ENCODE measurements at regions not wholly inside any gene's neighbourhood (a gene's known extent, or its start where the extent isn't known, plus 50 kb on each side); places are given as distances from the start of the nearest gene placed in this dataset.
A peak's percentile ranks its signal among the peaks of the same experiment; 100 is the strongest.
"Not testable (repeated sequence)": the region's sequence is repeated elsewhere in the genome, so short reads cannot be mapped to it uniquely, and the experiment has no call there.

DNA sequence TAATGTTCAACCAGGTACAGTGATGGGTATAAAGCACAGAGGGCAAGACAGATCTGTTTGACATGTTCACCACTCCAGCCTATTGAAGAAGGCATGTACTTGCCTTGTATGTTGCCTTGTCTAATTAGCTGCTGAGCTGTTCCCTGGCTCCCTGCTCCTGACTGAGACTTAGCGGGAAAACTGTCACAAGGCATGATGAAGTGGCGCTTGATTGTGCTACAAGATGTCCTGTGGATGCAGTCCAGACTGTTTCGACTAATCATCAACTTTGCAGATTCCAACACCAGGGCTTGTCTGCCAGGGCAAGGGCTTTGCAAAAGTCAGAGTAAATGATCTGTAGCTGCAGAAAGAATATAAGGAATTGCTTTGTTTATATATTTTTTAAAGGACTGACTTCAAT is 136.2 kb upstream of the NRBF2 start:
- no peak for DNase-seq (ENCODE audit: low spot score)

DNA sequence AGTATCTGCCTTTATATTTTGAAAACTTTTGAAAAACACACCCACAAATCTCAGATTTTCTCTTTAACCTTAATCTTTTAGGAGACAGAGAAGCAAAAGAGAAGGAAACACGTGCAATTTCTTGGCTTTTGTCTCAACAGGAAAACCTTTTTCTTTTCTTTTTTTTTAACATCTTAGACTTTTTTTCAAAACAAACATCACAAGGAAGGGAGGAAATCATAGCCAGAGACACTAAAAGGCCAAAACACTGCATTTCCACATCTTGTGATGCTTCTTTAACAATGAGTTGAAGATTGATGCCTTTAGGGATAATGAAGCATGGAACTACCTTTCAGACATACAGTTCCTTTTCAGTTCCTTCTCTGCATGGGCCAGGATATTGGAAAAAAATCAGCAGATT is 136.6 kb upstream of the NRBF2 start:
- no peak for DNase-seq (ENCODE audit: low spot score)

DNA sequence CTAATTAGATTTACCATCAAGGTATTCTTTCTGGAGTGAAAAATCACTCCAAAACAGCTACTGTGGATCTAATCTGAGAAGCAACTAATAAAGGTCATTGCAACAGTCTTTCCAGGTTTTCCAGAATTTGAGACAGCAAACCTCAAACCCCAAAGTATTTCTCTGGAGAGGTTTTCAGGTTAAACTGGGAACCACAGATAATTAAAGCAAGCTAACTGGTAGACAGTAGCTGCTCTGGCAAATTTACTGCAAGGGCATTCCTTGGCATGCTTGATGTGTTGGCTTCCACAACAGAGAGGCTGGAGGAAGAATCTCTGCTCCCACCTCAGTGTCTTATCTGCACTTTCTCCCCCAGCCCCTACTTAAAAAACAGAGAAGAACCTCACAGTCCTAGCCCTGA is 140.0 kb upstream of the NRBF2 start:
- DNase-seq (ENCODE audit: low spot score): peak; percentile 29

DNA sequence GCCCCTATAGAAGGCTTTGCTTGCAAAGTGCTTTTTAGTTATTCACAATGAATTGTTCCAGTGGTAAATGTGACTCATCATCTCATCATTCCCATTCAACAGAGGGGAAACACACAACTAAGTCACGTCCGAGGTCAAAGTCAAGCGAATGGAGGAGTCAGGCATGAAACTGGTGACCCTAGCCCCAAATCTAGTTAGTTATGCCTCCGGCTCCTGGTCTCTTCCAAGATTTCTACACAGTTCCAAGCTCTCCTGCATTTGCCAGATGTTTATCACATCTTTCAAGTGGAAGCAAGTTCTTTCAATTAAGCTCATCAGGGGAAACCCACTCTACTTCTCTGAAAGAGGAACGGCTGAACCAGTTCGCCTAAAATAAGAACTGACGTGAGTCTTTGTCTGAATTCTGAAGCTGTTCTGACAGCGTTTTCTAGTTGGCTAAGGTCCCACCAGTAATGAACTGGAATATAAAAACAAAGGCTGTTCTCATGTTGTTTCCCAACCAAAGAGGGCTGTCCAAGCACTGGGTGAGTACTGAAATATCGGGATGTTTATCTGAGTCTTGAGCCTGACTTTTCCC is 140.9 kb upstream of the NRBF2 start:
- DNase-seq (ENCODE audit: low spot score): peak; percentile 15

DNA sequence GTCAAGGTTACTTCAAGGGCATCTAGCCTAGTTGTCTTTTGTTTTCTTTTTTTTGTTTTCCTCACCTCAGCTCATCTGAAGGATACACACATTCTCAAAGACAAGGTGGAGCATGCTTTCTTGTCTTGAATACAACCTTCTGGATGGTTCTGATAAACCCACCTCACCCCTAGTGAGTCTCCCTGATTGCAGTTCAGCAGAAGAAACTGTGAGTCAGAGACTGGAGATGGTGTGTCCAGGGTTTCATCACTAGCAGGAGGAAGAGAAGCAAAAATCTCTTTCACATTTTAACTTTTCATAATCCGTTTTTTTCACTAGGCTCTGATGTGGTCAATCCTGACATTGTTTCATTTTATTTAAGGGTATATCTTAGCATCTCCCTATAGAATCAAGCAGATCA is 143.0 kb upstream of the NRBF2 start:
- no peak for DNase-seq (ENCODE audit: low spot score)

DNA sequence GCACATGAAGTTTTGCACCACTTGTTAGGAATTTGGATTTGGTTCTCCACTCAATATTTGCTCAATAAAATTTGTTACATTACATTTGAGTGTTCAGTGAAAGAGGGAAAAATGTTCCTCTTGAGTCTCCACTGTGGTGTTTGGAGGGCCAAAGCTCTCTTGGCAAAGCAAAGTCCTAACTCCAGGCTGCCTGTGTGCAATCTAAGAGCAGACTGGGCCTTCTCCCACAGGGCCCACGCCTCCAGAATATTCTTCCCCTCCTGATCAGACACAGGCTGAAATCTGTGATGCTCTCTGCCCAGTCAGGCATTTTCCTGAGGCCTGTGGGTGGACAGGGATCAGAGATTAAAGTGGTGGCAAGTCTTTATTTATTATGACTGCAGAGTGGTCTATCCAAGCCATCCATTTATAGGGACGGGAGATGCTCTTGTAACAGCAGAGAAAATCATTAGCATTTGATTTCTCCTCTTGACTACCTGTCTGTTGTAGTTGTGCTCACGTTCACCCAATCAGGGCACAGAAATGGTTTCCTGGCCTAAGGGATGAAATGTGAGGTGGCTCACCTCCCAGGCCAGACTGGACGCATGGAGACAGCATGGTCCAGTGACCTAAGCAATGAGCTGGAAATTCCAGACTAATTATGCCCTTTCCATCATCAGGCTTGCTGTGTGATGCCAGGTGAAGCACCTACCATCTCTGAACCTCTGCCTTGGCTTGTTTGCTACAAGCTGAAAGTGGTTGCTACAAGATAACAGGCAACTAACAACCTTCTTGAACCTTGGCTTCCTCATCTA is 147.1 kb upstream of the NRBF2 start:
- no peak for DNase-seq (ENCODE audit: low spot score)

DNA sequence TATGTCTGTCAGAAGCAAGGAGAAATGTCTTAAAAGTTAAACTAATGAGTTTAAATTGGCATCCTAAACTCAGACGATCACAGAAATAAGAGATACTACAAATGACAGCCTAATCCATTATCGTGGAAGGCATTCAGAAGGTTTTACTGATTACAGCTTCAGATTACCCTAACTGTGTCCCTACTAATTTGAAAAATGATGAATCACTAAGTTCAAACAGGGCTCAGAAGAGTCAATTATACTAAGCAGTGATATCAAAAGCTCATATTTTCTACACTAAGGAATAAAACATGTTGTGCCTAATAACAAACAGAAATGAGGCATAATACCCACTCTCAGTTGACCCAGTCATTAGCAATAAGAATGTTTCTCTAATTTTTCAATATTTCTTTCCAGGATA is 152.0 kb upstream of the NRBF2 start:
- DNase-seq (ENCODE audit: low spot score): no peak

DNA sequence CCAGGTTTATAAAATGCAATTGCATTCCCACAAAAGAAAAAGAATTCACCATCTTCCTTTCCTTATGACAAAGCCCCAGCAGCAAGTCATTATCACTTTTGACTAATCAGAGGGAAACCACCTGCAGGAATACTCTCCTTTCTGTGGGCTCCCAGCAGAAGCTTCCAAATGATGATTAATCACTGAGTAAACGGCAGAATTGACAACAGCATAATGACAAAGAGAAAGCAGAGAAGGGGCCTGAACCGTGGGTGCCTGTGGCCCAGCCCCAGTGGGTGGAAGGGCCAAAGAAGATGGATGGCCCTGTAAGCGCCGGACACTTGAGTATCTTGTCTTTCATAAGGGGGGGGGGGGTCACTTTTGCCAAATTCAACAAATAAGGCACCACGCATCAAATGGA is 152.4 kb upstream of the NRBF2 start:
- no peak for DNase-seq (ENCODE audit: low spot score)

DNA sequence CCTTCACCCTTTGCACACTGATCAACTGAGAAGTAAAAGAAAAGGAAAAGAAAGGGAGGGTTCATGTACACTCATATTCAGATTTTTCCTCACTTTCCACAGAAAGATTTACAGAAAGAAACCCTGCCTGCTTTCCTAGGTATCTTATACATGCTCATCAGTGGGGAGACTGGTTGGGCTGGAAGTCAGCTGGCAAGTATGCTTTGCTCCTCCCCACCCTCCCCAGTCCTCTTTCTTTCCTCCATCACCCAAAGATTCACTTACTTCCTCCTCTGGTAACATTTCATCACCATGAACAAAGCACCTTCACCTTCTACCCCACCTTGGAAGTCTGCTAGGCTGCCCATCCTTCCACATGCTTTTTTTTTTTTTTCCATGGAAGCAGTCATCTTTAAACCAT is 153.2 kb upstream of the NRBF2 start:
- DNase-seq (ENCODE audit: low spot score): no peak

DNA sequence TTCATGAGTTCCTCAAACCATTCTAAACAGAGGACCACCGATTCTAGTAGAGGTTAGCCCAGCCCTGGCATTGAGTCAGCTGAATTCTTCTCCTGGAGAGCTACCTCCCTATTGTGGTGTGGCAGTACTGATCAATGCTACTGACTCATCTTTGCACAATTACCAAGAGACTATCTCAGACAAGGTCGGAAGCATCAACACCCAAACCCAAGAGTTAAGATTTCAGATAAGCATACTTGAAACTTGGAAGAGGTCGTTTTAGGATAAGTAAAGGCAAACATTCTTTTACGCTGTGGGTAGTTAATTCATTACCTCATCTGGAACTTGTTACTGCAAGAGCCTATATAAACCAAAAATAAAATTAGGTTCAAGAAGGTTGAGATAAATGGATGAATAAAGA is 154.6 kb upstream of the NRBF2 start:
- DNase-seq (ENCODE audit: low spot score): no peak

DNA sequence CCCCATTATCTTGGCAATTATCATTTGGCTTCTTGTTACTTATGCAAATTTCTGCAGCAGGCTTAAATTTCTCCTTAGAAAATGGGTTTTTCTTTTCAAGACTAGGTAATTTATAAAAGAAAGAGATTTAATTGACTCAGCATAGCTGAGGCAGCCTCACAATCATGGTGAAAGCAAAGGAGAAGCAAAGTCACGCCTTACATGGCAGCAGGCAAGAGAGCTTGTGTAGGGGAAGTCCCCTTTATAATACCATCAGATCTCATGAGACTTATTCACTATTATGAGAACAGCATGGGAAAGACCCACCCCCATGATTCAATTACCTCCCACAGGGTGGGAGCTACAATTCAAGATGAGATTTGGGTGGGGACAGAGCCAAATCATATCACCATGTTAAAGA is 158.3 kb upstream of the NRBF2 start:
- not testable (repeated sequence) for DNase-seq (ENCODE audit: low spot score)

DNA sequence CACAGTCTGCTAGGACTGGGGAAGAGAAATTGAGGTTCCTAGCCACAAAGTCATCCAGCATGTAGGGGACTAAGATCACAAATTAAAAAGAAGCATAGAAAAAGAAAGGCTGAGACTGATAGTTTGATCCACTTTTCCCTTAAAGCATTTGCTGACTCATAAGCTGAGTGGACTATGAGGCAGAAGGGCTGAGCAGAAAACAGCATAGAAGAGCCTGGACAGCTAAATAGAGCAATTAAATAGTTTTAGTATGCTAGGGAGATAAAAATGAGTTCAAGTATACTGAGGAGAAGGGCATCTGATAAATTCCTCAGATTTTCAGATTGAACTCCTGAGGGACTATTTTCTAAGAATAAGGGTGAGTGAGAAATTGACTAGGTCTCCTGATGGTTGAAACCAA is 155.9 kb upstream of the EGR2 start:
- DNase-seq (ENCODE audit: low spot score): no peak

DNA sequence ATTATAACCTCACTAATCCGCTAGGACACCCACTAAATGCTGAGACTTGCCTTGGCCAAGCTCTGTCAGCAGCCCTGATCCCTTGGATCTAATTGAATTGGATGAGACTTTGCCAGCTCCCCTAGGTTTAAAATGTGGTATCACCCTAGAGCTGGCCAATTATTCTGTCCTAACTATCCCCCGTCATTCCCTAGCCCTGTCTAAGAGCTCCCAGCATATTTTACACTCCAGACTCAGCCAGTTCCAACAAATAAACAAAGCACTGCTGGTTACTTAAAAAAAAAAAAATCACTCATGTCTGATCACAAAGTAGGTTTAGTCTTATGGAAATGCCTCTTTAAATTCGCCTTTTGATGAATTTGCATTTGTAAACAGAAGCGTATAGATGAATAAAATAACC is 147.9 kb upstream of the EGR2 start:
- DNase-seq (ENCODE audit: low spot score): no peak

DNA sequence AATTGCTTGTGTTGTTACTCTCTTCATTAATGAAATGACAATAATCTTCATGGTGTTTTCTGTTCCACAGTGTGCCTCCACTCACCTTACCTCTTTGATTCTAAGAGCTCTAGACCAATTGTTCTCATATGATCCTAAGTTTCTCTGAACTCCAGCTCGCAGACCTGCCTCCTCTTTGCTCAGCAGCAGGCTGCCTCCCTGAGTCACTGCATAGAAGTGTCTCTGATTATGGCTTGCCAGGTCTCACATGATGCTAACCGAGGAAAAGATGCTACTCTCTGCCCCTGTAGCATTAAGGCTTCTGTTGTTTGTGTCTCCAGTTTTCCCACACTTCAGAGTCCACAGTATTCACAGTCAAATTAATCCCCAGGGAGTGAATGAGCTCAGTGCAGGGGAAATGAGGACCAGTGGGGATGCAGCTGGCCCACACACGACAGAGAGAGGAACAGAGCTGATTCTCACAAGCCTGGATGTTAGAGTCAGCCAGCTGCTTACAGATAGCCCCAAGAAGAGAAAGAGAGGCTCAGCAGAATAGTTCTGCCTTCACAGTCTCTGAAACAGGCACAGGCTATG is 145.9 kb upstream of the EGR2 start:
- DNase-seq (ENCODE audit: low spot score): no peak

DNA sequence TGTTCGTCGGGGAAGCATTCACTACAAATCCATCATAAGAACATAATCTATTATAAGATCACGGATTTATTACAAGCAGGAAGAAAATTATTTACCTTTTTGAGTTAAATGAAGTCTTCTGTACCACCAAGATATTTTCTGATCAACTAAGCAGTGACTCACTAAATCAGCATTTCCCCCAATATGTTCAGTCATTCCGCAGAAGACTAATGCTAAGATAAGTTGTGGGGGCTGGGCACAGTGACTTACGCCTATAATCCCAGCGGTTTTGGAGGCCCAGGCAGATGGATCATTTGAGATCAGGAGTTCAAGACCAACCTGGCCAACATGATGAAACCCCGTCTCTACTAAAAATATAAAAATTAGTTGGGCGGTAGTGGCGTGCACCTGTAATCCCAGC is 144.2 kb upstream of the EGR2 start:
- DNase-seq (ENCODE audit: low spot score): no peak

DNA sequence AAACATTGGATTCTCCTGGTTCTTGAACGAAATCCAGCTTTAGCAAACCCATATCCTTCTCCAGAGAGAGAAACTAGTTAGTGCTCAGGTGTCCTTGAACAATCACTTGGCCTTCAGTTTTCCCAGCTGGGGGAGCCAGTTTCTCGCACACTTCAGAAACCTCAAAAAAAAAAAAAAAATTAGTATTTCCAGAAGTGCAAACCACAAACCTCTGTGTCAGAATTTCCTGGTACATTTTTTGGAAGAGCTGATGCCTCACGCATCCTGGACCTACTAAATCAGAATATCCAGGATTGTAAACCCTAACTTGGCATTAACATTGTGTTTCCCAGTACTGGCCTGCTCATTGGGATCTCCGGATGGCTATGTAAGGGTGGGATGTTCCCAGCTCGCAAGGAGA is 143.4 kb upstream of the EGR2 start:
- DNase-seq (ENCODE audit: low spot score): no peak

DNA sequence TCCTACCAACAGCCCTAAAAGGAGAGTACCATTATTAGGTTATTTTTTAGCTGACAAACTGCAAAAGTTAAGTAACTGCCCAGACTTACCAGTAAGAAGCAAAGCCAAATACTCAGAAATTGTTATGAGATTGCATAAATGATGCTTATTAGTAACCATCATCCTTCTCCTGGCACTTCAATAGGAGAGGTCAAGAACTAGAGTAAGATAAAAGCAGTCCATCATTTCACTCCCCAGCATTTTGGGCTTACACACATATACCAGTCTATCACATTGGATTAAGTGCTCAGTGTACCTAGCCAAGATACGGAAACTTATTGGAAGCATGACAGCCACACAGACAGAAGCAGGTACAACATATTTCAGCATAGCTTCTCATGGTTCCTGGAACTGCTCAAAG is 142.8 kb upstream of the EGR2 start:
- DNase-seq (ENCODE audit: low spot score): no peak

DNA sequence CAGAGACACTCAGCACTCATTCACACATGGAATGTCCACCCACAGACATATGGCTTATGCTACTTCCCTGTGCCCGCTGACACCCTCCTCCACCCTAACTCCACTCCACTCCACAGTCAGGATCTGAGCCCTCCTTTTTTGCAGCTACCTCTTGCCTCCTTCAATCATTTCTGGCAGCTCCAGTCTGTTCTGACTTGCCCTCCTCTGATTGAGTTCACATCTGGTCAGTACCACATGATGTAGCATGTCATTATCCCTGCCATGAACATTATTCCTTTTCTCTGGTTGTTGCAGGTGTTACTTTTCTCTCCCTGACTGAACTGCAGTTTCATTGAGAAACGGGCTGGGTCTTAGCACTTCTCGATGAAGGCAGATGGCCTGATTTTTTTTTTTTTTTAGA is 130.1 kb upstream of the EGR2 start:
- no peak for DNase-seq (ENCODE audit: low spot score)

DNA sequence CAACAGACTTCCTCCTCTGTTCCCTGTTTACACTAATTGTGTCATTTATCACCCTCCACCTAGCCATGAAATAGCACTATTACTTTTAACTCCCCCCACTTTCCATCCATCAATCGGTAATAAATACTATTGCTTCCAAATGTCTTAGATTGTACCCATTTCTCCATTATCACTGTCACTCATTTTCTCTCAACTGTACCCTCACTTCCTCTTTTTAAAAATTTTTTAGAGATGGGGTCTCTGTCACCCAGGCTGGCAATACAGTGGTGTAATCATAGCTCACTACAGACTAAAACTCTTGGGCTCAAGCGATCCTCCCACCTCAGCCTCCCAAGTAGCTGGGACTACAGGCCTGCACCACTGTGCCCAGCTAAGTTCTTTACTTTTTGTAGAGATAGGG is 123.5 kb upstream of the EGR2 start:
- no peak for DNase-seq (ENCODE audit: low spot score)

DNA sequence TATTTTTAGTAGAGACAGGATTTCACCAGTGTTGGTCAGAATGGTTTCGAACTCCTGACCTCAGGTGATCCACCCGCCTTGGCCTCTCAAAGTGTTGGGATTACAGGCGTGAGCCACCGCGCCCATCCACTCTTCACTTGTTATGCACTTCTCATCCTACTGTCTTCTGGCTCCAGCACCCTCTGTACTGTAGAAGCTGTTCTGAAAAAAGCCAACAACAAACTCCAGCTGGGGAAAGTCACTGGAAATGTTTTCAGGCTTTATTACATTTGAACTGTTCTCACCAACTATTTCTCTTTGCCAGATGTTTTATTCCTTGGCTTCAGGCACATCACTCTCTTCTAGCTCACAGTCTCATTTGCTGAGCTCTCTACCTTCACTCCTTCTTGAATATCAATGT is 122.5 kb upstream of the EGR2 start:
- DNase-seq (ENCODE audit: low spot score): no peak

DNA sequence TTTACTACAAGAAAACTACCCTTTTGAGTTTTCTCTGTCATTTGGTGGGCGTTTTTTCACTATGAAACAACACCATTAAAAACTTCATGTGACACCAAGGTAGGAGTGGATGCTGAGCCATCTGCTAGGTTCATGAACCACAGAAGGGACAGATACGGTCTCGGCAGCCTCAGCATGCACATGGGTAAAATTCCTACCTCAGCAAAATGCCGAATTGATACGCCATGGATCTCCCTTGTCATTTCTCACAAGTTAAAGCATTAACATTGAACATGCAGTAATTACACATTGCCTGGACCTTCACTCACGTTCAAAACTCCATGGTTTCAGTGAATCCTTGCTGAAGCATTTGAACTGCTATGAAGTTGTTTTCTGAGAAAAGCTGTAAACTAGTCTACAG is 121.5 kb upstream of the EGR2 start:
- DNase-seq (ENCODE audit: low spot score): no peak

DNA sequence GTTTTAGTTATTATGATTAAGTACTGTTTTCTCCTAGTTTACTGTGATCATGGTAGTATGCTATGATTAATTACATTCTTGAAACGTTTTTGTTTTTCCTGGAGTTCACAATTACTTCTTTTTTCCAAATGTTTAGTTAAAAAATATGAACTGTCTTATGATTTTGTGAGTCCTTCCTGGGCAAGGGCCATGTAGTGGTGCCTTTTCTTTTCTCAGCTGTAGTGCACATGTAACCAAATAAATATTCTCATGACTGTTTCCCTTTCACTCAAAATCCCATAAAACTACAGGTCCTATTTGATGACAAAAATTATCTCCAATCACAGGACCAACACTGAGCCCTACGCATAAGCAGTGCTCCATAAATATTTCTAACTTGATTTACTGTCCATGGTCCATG is 118.9 kb upstream of the EGR2 start:
- DNase-seq (ENCODE audit: low spot score): no peak

DNA sequence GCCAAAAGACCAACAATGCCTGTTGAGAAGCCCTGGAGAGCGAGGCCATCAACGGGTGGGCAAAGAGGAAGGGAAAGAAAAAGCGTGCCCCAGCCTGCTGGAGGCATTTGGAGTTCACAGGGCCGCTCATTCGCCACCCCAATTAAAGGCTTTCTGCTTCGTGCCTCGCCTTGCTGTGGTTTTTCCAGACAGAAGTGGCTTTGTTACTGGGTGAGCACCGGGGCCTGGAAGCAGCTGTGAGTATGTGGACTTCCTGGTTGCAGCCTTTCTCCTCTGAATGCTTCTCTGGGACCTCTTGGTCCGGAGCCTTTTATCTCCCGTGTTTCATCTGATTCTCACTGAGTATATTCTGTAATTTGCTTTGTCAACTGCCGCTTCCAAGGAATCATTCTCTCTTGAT is 118.1 kb upstream of the EGR2 start:
- DNase-seq (ENCODE audit: low spot score): peak; percentile 11

DNA sequence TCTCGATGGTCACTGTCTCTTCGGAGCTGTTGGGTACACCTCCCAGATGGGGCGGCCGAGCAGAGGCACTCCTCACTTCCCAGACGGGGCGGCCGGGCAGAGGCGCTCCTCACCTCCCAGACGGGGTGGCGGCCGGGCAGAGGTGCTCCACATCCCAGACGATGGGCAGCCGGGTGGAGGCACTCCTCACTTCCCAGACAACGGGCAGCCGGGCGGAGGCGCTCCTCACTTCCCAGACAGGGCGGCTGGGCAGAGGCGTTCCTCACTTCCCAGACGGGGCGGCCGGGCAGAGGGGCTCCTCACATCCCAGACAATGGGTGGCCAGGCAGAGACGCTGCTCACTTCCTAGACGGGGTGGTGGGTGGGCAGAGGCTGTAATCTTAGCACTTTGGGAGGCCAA is 112.6 kb upstream of the EGR2 start:
- DNase-seq (ENCODE audit: low spot score): not testable (repeated sequence)
